Activated CD8-positive, alpha-beta memory T cell treated with anti-CD3 and anti-CD28 coated beads for 48 hours (primary cell): ENCODE measurements at regions not wholly inside any gene's neighbourhood (a gene's known extent, or its start where the extent isn't known, plus 50 kb on each side); places are given as distances from the start of the nearest gene placed in this dataset.
"Not testable (repeated sequence)": the region's sequence is repeated elsewhere in the genome, so short reads cannot be mapped to it uniquely, and the experiment has no call there.

Experiments used
- DNase-seq, 3 experiments: peaks; one replicate each; pipeline ENCODE4 v3.0.0-alpha.2; 2020; ENCODE audit warnings: low read depth in 2 of 3, low spot score in 2 of 3

DNA sequence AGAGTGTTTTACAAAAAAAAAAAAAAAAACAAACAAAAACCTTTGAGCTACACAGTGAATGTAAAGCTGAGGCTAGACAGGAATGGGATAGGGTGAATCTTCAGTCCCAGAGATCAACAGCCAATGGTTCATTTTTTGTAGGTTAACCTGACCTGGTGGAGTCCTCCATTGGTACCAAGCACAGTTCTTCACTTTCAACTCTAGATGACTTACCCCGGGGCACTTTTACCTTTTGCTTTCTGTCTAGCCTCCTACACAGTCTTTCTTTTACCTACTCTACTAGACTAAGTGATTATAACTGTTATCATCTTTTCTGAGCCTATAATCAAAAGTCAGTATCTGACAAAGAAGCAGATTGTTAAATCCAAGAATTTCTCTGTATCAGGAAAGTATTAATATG lies 50.9 kb downstream of the ANXA2R start:
- no peak for DNase-seq

DNA sequence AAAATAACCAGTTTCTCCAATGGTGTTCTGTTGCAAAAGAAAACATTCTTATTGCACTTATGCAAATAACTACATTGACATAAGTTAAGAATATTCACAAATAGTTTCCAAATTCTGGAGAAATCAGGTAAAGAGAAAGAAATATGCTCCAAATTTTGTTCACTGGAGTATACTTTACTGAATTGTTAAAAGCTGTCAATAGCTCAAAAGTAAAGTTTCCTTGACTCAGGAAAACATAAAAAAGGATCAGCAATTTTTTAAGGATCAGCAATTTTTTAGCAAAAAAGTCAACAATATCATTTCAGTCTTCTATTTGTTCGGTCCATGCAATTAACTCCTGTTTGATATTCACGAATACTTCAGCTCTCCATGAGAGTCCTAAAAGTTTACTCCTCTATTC lies 51.6 kb downstream of the ANXA2R start:
- DNase-seq: no peak

DNA sequence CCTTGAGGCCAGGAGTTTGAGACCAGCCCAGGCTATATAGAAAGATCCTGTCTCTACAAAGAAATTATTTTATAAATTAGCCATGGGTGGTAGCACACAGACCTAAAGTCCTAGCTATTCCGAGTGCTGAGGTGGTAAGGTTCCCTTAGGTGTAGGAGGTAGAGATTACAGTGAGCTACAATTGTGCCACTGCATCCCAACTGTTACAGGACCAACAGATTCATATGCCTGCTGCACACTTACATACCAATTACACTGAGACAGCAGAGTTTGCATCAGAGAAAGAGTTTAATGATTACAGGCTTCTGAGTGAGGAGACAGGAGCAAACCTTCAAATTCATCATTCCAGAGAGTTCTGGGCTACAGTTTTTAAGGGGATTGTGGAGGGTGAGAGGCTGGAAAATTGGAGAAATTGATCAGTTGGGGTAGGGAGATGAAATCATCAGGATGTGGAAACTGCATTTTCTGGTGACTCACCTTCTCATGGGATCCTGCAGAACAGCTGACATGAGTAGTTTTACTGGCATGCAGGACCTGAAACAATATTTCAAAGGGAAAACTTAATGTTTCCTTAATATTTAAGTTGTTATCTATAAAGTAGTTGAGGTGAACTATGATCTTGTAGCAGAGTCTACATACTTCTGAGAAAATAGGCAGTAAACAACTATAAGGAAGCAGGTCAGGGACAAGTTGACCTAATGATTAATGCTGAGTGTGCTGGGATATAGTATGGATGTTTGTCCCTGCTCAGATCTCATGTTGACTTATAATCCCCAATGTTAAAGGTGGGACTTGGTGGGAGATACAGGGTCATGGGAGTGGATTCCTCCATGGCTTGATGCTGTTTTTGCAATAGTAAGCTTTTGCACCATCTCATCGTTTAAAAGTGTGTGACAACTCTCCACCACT lies 54.7 kb downstream of the ANXA2R start:
- DNase-seq: no peak

DNA sequence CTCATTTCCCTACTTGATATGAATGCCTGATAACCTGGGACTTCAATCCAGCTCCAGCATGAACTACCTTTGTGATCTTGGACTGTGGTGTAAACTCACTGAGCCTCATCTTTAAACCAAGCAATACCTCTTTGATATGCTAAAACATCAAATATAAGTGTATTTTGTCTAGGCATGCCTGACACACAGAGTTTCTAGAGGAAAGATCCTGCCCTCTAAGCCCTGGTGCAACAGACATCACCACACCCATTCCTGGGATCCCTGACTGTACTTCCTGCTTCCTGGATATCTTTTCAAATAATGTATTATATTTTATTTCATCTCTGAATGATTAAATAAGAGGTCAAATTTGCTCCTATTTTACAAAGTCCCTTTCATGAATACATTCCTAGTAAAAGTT lies 55.8 kb downstream of the ANXA2R start:
- DNase-seq: no peak

DNA sequence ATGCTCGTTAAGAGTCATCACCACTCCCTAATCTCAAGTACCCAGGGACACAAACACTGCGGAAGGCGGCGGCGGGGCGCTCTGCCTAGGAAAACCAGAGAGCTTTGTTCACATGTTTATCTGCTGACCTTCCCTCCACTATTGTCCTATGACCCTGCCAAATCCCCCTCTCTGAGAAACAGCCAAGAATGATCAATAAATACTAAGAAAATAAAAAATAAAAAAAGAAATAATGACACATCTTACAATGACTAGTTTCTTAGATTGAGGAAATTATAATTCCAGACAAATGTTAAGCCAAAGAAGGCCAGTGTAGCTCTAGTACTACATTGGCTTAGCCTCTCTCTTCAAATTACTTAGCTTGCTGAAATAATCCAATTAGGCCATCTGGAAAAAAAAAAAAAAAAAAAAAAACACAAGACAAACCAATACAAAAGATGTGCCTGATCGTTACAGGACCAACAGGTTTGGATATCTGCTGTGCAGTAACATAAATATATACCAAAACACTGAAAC lies 58.0 kb downstream of the ANXA2R start:
- DNase-seq: no peak

DNA sequence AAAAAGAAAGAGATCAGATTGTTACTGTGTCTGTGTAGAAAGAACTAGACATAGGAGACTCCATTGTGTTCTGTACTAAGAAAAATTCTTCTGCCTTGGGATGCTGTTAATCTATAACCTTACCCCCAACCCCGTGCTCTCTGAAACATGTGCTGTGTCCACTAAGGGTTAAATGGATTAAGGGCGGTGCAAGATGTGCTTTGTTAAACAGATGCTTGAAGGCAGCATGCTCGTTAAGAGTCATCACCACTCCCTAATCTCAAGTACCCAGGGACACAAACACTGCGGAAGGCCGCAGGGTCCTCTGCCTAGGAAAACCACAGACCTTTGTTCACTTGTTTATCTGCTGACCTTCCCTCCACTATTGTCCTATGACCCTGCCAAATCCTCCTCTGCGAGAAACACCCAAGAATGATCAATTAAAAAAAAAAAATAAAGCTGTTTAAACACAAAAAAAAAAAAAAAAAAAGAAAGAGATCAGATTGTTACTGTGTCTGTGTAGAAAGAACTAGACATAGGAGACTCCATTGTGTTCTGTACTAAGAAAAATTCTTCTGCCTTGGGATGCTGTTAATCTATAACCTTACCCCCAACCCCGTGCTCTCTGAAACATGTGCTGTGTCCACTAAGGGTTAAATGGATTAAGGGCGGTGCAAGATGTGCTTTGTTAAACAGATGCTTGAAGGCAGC lies 58.6 kb downstream of the ANXA2R start:
- DNase-seq: not testable (repeated sequence)

DNA sequence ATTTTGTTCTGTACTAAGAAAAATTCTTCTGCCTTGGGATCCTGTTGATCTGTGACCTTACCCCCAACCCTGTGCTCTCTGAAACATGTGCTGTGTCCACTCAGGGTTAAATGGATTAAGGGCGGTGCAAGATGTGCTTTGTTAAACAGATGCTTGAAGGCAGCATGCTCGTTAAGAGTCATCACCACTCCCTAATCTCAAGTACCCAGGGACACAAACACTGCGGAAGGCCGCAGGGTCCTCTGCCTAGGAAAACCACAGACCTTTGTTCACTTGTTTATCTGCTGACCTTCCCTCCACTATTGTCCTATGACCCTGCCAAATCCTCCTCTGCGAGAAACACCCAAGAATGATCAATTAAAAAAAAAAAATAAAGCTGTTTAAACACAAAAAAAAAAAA lies 59.1 kb downstream of the ANXA2R start:
- DNase-seq: not testable (repeated sequence)

DNA sequence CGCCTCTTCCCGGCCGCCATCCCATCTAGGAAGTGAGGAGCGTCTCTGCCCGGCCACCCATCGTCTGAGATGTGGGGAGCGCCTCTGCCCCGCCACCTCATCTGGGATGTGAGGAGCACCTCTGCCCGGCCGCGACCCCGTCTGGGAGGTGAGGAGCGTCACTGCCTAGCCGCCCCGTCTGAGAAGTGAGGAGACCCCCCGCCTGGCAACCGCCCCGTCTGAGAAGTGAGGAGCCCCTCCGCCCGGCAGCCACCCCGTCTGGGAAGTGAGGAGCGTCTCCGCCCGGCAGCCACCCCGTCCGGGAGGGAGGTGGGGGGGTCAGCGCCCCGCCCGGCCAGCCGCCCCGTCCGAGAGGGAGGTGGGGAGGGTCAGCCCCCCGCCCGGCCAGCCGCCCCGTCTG lies 59.7 kb downstream of the ANXA2R start:
- DNase-seq: not testable (repeated sequence)

DNA sequence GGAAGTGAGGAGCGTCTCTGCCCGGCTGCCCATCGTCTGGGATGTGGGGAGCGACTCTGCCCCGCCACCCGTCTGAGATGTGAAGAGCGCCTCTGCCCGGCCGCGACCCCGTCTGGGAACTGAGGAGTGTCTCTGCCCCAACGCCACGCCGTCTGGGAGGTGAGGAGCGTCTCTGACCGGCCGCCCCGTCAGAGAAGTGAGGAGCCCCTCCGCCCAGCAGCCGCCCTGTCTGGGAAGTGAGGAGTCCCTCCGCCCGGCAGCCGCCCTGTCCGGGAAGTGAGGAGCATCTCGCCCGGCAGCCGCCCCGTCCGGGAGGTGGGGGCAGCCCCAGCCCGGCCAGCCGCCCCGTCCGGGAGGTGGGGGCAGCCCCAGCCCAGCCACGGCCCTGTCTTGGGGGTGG lies 60.9 kb downstream of the ANXA2R start:
- not testable (repeated sequence) for DNase-seq

DNA sequence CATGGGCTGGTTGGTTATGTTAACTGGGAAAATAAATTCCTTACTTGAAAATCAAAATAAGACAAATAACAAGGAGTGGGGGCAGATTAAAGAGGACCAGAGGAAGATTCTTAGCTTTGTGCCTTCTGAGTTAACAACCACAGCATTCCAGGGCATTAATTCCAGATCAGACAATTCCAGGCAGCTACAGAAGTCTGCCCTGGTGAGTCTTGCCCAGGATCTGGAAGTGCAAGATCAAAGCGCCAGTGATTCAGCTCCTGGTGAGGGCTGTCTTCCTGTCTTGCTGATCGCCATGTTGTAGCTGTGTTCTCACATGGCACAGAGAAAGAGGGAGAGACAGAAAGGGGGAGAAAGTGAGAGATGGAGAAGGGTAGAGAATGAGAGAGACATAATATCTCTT lies 65.6 kb downstream of the ANXA2R start:
- no peak for DNase-seq

DNA sequence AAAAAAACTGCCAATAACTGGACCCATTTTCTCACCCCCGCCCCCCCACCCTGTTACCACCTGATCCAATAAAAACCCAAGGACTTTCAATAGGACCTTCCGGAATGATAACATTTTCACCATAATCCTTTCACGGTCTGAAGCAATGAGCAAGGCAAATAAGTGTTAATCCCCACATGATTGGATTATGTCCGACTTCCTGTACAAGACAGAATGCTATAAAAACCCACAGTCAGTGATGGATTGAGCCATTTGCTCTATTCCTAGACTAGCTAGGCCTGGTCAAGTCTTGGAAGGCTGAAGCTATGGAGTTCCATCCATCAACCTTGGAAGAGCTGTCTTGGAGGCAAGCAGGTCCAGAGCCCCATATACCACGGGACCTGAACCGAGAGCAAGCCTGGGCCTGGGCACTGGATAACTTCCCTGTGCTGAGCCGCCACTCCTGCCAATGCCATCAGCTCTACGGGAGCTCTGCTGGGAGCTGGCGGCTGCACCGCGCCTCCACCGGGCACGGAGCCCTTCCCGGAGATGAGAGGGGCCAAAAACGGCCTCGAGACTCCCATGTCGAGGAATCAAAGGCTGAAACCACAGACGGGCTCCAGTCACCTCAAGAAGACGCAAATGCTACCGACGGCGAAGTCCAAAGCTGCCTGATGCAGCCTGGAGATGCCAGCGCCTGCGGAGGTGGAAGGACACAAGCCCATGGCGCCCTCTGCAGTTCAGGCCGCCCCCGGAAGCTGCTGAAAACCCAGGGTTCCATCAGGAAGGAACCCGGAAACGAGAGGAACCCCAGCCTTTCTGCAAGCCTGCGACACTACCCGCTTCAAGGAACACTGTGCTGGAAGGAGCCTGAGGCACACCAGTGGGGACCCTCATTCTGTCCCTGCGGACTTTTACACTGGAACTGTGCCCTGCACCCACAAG lies 69.2 kb downstream of the ANXA2R start:
- no peak for DNase-seq

DNA sequence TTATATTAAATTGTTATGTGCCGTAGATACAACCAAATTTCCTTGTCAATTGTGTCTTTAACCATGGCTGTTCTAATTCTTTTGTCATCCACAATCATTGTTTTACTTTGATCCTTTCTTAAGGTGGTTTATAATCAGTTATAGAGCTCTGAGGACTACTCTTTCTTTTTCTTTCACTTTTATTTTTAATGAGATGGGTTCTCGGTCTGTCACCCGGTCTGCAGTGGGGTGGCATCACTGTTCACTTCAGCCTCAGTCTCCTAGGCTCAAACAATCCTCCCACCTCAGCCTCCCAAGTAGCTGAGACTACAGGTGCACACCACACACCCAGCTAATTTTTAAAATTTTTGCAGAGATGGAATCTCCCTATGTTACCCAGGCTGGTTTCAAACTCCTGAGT lies 74.2 kb downstream of the ANXA2R start:
- DNase-seq: no peak

DNA sequence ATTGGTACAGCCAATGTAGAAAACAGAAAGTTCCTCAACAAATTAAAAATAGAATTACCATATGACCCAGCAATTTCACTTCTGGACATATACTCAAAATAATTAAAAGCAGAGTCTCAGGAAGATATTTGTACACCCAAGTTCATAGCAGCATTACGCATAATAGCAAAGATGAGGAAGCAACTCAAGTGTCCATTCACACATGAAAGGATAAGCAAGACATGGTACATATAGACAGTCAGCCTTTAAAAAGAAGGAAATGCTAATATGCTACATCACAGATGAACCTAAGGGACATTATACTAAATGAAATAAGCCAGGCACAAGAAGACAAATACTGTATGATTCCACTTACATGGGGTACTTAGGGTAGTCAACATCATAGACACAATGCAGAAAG lies 76.7 kb downstream of the ANXA2R start:
- no peak for DNase-seq

DNA sequence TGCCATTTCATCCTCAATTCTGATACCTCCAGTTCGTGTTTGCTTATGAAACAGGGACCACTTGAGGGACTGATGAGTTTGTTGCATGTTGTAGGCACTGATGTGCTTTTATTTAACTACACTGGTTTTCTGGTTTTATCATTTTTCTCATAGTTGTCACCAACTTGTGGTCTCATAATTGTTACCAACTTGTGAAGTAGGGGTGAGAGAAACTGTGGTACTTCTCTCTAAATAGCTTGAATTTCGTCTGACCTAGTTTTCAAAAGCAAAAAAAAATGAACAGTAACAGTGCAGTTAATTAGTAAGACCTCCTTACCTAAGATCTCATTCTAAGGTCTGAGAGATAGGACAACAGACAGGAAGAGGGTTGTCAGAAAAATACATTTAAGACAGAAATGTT lies 78.0 kb downstream of the ANXA2R start:
- DNase-seq: no peak

DNA sequence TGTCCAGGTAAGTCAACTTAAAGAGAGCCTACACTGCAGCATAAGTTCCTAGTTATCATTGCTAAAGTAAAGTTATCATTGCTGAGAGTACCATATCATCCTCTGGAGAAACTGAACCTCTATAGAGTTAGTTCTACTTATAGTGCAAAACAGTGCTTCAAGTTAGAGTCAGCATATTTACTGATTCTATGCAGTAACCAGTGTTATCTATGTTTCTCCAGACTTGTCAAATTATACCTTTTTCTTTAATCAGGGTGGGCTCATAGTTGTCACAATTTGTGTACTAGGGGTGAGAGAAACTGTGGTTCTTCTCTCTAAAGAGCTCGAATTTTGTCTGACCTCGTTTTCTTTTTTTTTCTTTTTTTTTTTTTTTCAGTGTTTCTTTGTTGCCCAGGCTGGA lies 79.6 kb downstream of the ANXA2R start:
- no peak for DNase-seq

DNA sequence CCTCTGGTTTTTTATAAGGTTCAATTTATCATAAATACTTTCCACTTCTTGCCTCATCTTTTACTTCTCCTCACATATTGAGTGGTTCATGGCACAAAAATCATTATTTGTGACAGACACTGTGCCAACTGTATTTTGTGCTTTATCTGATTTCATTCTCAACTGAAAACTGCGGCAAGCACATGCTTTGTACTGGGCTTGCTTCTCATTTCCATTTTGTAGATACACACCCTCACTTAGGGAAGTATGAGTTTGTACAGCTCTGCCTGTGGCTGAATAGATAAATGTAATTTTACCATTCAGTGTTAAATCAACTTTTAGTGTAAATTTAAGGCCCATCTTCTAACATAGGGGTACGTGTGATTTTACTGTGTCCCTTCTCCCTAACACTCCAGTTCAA lies 83.6 kb downstream of the ANXA2R start:
- no peak for DNase-seq

DNA sequence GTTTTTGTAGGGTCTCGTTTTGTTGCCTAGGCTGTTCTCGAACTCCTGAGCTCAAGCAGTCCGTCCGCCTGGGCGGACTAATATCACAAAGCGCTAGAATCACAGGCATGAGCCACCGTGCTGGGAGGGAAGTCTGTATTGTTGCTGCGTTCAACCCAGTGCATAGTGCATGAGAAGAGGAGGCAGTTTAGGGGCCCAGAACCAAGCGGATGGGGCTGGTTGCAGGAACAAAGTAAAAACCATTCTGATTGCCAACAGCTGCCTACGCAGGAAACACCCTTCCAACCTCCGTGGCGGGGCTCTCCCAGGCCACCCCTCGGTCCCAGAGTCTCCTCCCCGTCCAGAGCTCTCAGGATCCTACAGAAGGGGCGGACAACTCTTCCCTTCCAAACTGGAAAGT lies 87.1 kb downstream of the ANXA2R start:
- DNase-seq: no peak

DNA sequence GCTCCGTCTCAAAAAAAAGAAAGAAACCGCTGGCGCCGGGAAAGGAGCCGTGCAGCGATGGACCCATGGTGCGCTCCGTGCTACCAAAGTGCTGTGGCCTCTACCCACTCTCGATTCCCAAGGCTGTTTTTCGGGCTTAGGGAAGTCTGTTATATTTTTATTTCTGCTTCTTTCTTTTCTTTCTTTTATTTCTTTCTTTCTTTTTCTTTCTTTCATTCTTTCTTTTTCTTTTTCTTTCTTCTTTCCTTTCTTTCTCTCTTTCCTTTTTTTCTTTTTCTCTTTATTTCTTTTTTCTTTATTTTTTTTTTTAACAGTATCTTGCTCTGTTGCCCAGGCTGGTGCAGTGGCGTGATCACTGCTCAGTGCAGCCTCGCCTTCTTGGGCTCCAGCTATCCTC lies 87.5 kb downstream of the ANXA2R start:
- DNase-seq: no peak

DNA sequence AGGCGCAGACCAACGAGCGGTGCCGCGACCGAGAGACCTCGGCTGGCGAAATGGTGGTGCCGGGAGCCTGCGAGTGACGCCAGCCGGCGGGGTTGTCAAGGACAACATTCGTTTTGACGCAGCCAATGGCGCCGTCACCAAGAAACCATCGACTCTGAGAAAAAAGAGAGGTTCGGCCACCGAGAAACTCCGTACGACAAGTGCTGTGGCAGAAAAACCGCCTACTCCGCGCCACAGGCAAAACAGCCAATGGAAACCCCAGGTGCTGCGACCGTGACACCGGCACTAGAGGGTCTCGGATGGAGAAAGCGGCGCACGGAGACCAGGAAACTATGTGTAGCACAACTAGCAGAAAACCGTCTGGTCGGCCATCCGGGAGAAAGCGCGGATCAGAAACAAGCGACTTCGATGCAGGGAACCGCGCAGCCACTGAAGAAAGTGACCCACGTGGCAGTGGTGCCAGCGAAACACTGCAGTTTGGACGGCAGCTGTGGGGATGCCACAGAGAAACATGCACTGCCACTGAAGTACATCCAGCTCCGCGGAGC lies 88.8 kb downstream of the ANXA2R start:
- DNase-seq: peak; percentile 42 to 69 (median 51)

DNA sequence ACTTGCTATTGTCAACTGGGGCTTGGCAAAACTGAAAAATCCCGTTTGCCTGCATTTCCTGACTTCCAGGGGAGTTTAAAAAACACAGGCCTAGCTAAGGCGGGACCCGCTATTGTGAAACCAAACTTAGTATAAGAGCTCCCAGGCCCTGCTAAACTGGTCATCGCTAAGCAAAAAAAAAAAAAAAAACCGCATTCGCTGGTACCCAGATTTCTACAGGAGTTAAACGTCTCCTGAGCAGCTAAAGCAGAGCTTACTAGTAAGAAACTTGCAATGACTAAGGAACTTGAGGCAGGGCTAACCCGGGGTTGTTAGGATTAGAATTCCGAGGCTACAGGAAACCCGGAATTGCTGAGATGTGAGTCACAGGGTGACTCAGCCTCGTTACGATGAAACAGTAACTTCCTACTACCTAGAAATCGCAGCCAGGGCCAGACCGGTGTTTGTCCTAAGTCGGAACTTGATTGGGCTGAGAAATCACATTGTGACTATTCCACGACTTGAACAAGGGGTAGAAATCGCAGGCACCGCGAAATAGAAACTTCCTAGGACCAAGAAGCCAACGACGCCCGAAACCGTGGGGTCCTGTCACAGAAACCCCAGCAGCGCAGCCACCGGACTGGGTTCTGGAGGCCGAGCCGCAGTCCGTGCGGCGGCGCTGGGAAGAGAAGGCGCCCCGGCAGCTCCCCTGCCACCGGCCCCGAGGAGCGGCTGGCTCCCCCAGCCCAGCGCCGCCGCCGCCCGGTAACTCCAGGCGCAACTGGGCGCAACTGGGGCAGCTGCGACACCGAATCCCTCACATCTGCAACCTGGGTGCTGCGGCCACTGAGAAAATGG lies 89.4 kb downstream of the ANXA2R start:
- DNase-seq: peak in 2 of 3 experiments; percentile 21 to 47
